ENCODE measurements at regions not wholly inside any gene's neighbourhood (a gene's known extent, or its start where the extent isn't known, plus 50 kb on each side); places are given as distances from the start of the nearest gene placed in this dataset.

- Histone ChIP-seq H2AFZ (ENCODE audit: control insufficient read depth, low read length) (no peak overlapping the region), H4K20me1 (ENCODE audit: control insufficient read depth, extremely low read depth, insufficient read depth, low read length) (no peaks in the 10 kb centered on the region), H3K36me3 (ENCODE audit: control insufficient read depth in 2 of 2, extremely low read depth in 1 of 2, insufficient read depth in 2 of 2, low read length in 2 of 2) (no peaks in the 10 kb centered on the region), H3K9me1 (ENCODE audit: control insufficient read depth, extremely low read depth, insufficient read depth, low read length) (no peaks in the 10 kb centered on the region), H3K4me1 (ENCODE audit: control insufficient read depth, extremely low read depth, insufficient read depth, low read length) (no peaks in the 10 kb centered on the region), H3K4me3 (ENCODE audit: control insufficient read depth in 2 of 3, extremely low read depth in 1 of 3, insufficient read depth in 2 of 3, low read depth in 1 of 3, low read length in 3 of 3) (no peak overlapping the region), H3K27me3 (ENCODE audit: control insufficient read depth, extremely low read depth, insufficient read depth, low read length) (peaks cover 20% of the 10 kb centered on the region), H3K79me2 (ENCODE audit: control insufficient read depth, insufficient read depth, low read length) (no peaks in the 10 kb centered on the region), H3K9ac (ENCODE audit: control insufficient read depth, extremely low read depth, insufficient read depth, low read length) (no peak overlapping the region), H3K9me3 (ENCODE audit: control insufficient read depth, low read depth, low read length) (no peaks in the 10 kb centered on the region), H3K27ac (ENCODE audit: control insufficient read depth, insufficient read depth, low read length) (no peak overlapping the region), H3K4me2 (ENCODE audit: control insufficient read depth, extremely low read depth, insufficient read depth, low read depth, low read length) (no peak overlapping the region)
- FAIRE-seq: no peak
- dilution Hi-C loops (cut with MboI; ENCODE audit: extremely low pct_ligation_motif_present, low sequenced_read_pairs): no loop called here
- no peak for DNase-seq (ENCODE audit: low read depth, low spot score)
- no peak for TF ChIP-seq EZH2 (IDR thresholded peaks at IDR 0.05; ENCODE audit: low read length)
- no peak for TF ChIP-seq CTCF (optimal IDR thresholded peaks at IDR 0.05 in 1 of 3, IDR thresholded peaks at IDR 0.05 in 1 of 3, conservative IDR thresholded peaks at IDR 0.05 in 1 of 3; ENCODE audit: extremely low read depth in 1 of 3, insufficient read depth in 2 of 3, low read length in 3 of 3)
Observed at GRCh38 chr7:24365606-24366005, 81.6 kb downstream of the NPY start.

GRCh38 chr7:24366876-24367275 is 82.9 kb downstream of the NPY start:
- H3K36me3 ChIP-seq (ENCODE audit: control insufficient read depth in 2 of 2, extremely low read depth in 1 of 2, insufficient read depth in 2 of 2, low read length in 2 of 2): no peaks in the 10 kb centered on the region
- TF ChIP-seq CTCF (optimal IDR thresholded peaks at IDR 0.05 in 1 of 3, IDR thresholded peaks at IDR 0.05 in 1 of 3, conservative IDR thresholded peaks at IDR 0.05 in 1 of 3; ENCODE audit: extremely low read depth in 1 of 3, insufficient read depth in 2 of 3, low read length in 3 of 3) (no peak), EZH2 (IDR thresholded peaks at IDR 0.05; ENCODE audit: low read length) (no peak)
- dilution Hi-C loops (cut with MboI; ENCODE audit: extremely low pct_ligation_motif_present, low sequenced_read_pairs): no loop called here
- no peak overlapping the region for H3K27ac ChIP-seq (ENCODE audit: control insufficient read depth, insufficient read depth, low read length)
- H3K4me3 ChIP-seq (ENCODE audit: control insufficient read depth in 2 of 3, extremely low read depth in 1 of 3, insufficient read depth in 2 of 3, low read depth in 1 of 3, low read length in 3 of 3): no peak overlapping the region
- H3K9me1 ChIP-seq (ENCODE audit: control insufficient read depth, extremely low read depth, insufficient read depth, low read length): no peaks in the 10 kb centered on the region
- no peaks in the 10 kb centered on the region for H3K79me2 ChIP-seq (ENCODE audit: control insufficient read depth, insufficient read depth, low read length)
- peaks cover 15% of the 10 kb centered on the region for H3K27me3 ChIP-seq (ENCODE audit: control insufficient read depth, extremely low read depth, insufficient read depth, low read length)
- FAIRE-seq: no peak
- H4K20me1 ChIP-seq (ENCODE audit: control insufficient read depth, extremely low read depth, insufficient read depth, low read length): no peaks in the 10 kb centered on the region
- DNase-seq (ENCODE audit: low read depth, low spot score): no peak
- no peak overlapping the region for H3K4me2 ChIP-seq (ENCODE audit: control insufficient read depth, extremely low read depth, insufficient read depth, low read depth, low read length)
- H3K9ac ChIP-seq (ENCODE audit: control insufficient read depth, extremely low read depth, insufficient read depth, low read length): no peak overlapping the region
- H3K9me3 ChIP-seq (ENCODE audit: control insufficient read depth, low read depth, low read length): no peaks in the 10 kb centered on the region
- no peak overlapping the region for H2AFZ ChIP-seq (ENCODE audit: control insufficient read depth, low read length)
- H3K4me1 ChIP-seq (ENCODE audit: control insufficient read depth, extremely low read depth, insufficient read depth, low read length): no peaks in the 10 kb centered on the region

Data from keratinocyte (primary cell).